Left lung (tissue), 4 donors: ENCODE measurements at regions not wholly inside any gene's neighbourhood (a gene's known extent, or its start where the extent isn't known, plus 50 kb on each side); places are given as distances from the start of the nearest gene placed in this dataset.

Experiments
- ATAC-seq: fragments of 200-7000 bp; cut with Tn5 transposase; one replicate; pipeline ENCODE4 v1.9.1; 2020; ENCODE audit warnings: moderate library complexity
- DNase-seq, 4 donors: peaks; one replicate each; pipeline ENCODE4 v3.0.0-alpha.2; 2013 to 2020
- H3K27ac ChIP-seq, 2 donors: fragments of 200-600 bp; sonication (generic) in 1 of 2; one replicate each; pipeline versions ENCODE4 v1.5.0 to v1.8.0; 2020 to 2021
- H3K27me3 ChIP-seq, 2 donors: fragments of 200-600 bp; sonication (generic) in 1 of 2; one replicate each; pipeline versions ENCODE4 v1.5.0 to v1.8.0; 2020 to 2021
- H3K36me3 ChIP-seq, 2 donors: fragments of 200-600 bp; sonication (generic) in 1 of 2; one replicate each; pipeline versions ENCODE4 v1.5.0 to v1.8.0; 2020 to 2021
- H3K4me1 ChIP-seq, 2 donors: fragments of 200-600 bp; one replicate each; pipeline ENCODE4 v1.8.0; 2021
- H3K4me3 ChIP-seq, 2 donors: fragments of 200-600 bp; sonication (generic) in 1 of 2; one replicate each; pipeline versions ENCODE4 v1.5.0 to v1.8.0; 2020 to 2021; ENCODE audit warnings: mild to moderate bottlenecking in 1 of 2
- H3K9me3 ChIP-seq, 2 donors: fragments of 200-600 bp; sonication (generic) in 1 of 2; one replicate each; pipeline versions ENCODE4 v1.5.0 to v1.8.0; 2020 to 2021
- CTCF ChIP-seq, 2 donors: fragments of 200-600 bp; sonication (generic) in 1 of 2; IDR thresholded peaks; one replicate each; pipeline versions ENCODE4 v1.5.0 to v1.8.0; 2021; ENCODE audit warnings: antibody characterized with exemption in 2 of 2
- intact Hi-C, 2 donors: fragments of 100-400 bp; cut with DNase I; formaldehyde crosslinking; loops; one replicate each; pipeline versions ENCODE4 v1.11.2 to v1.14.2; 2022
- donor health status: DM: no; HTN: yes; CAD: no.
- donor health status: DM: no; HTN: no; CAD: no.

GRCh38 chr16:60331168-60331567 lies 1597.1 kb upstream of the GOT2 start:
- Histone ChIP-seq H3K27ac (no peak overlapping the region), H3K27me3 (no peaks in the 10 kb centered on the region), H3K9me3 (peaks cover 0 to 8% of the 10 kb centered on the region in 2 donors), H3K4me1 (no peaks in the 10 kb centered on the region), H3K36me3 (no peaks in the 10 kb centered on the region), H3K4me3 (no peak overlapping the region)
- TF ChIP-seq CTCF (IDR thresholded peaks at IDR 0.05), result no peak
- intact Hi-C loops, result no loop called here
- ATAC-seq, result no peak
- no peak for DNase-seq

GRCh38 chr16:60329108-60329507 lies 1595.0 kb upstream of the GOT2 start:
- Histone ChIP-seq H3K27ac (no peak overlapping the region), H3K36me3 (no peaks in the 10 kb centered on the region), H3K9me3 (peaks cover 0 to 8% of the 10 kb centered on the region in 2 donors), H3K4me3 (no peak overlapping the region), H3K4me1 (no peaks in the 10 kb centered on the region), H3K27me3 (no peaks in the 10 kb centered on the region)
- DNase-seq, result no peak
- ATAC-seq, result no peak
- TF ChIP-seq CTCF (IDR thresholded peaks at IDR 0.05), result no peak
- intact Hi-C loops, result no loop called here

GRCh38 chr16:60328152-60328551 lies 1594.0 kb upstream of the GOT2 start:
- Histone ChIP-seq H3K27ac (no peak overlapping the region), H3K36me3 (no peaks in the 10 kb centered on the region), H3K4me3 (no peak overlapping the region), H3K4me1 (no peaks in the 10 kb centered on the region), H3K9me3 (peaks cover 0 to 10% of the 10 kb centered on the region in 2 donors), H3K27me3 (no peaks in the 10 kb centered on the region)
- DNase-seq (no peak), ATAC-seq (no peak)
- TF ChIP-seq CTCF (IDR thresholded peaks at IDR 0.05), result no peak
- intact Hi-C loops, result no loop called here

GRCh38 chr16:60318486-60318885 lies 1584.4 kb upstream of the GOT2 start:
- Histone ChIP-seq H3K4me3 (no peak overlapping the region), H3K27me3 (no peaks in the 10 kb centered on the region), H3K9me3 (peaks cover 0 to 3% of the 10 kb centered on the region in 2 donors), H3K27ac (no peak overlapping the region), H3K36me3 (no peaks in the 10 kb centered on the region), H3K4me1 (no peaks in the 10 kb centered on the region)
- DNase-seq, result no peak
- ATAC-seq, result no peak
- intact Hi-C loops, result no loop called here
- TF ChIP-seq CTCF (IDR thresholded peaks at IDR 0.05), result no peak

- intact Hi-C loops, result no loop called here
- Histone ChIP-seq H3K9me3 (no peaks in the 10 kb centered on the region), H3K4me1 (no peaks in the 10 kb centered on the region), H3K27ac (no peak overlapping the region), H3K4me3 (no peak overlapping the region), H3K36me3 (no peaks in the 10 kb centered on the region), H3K27me3 (no peaks in the 10 kb centered on the region)
- no peak for TF ChIP-seq CTCF (IDR thresholded peaks at IDR 0.05)
- ATAC-seq (no peak), DNase-seq (peak in 1 of 4 donors; percentile 19)
Observed at GRCh38 chr16:60310846-60311445, 1576.8 kb upstream of the GOT2 start.
